ENCODE measurements at regions not wholly inside any gene's neighbourhood (a gene's known extent, or its start where the extent isn't known, plus 50 kb on each side); places are given as distances from the start of the nearest gene placed in this dataset.

GRCh38 chr2:67871686-67872412 lies 191.0 kb downstream of the C1D start:
- no peak overlapping the region for H3K4me2 ChIP-seq (ENCODE audit: control insufficient read depth, insufficient read depth)
- FAIRE-seq (no peak), ATAC-seq (no peak), DNase-seq (ENCODE audit: low read depth, low spot score) (no peak)
- intact Hi-C loops (cut with micrococcal nuclease; ENCODE audit: unreplicated experiment) = no loop called here
- POLR2A ChIA-PET = no interaction called here
- in situ Hi-C loops (cut with MboI) = no loop called here
- no peak overlapping the region for H2AFZ ChIP-seq (ENCODE audit: control insufficient read depth, low read depth, low read length)
- BruUV-seq (replicated peaks) = no TSS peak
- RAD21 ChIA-PET (ENCODE audit: unreplicated experiment) = no interaction called here
- SMC1A ChIA-PET (ENCODE audit: uncharacterized antibody, unreplicated experiment) = interaction anchor here (1.7 kb wide), 1 partner anchor 9 kb away, joined by 4 read pairs; no protein-coding TSS in a partner anchor
- no peak for TF ChIP-seq MAX (IDR thresholded peaks at IDR 0.05; ENCODE audit: low read depth, low read length)
- no peak for TF ChIP-seq ZNF217 (IDR thresholded peaks at IDR 0.05)
- TF ChIP-seq POLR2AphosphoS2 (IDR thresholded peaks at IDR 0.05; ENCODE audit: low read depth, low read length) = no peak
- TF ChIP-seq ZNF274 (IDR thresholded peaks at IDR 0.05; ENCODE audit: insufficient read depth, insufficient read length) = no peak
- no peak for TF ChIP-seq PML (IDR thresholded peaks at IDR 0.05; ENCODE audit: low read length)
- TF ChIP-seq RELB (IDR thresholded peaks at IDR 0.05; ENCODE audit: low read depth) = no peak
- no peak for TF ChIP-seq HDAC2 (IDR thresholded peaks at IDR 0.05)
- TF ChIP-seq CTCF (IDR thresholded peaks at IDR 0.05 in 2 of 3, conservative IDR thresholded peaks at IDR 0.05 in 1 of 3; ENCODE audit: control insufficient read depth in 2 of 3, extremely low read depth in 1 of 3, insufficient read depth in 1 of 3, low read depth in 3 of 3, low read length in 3 of 3) = no peak
- TF ChIP-seq YY1 (IDR thresholded peaks at IDR 0.05; ENCODE audit: low read depth, low read length) = no peak
- TF ChIP-seq SP1 (IDR thresholded peaks at IDR 0.05; ENCODE audit: low read depth, low read length) = no peak
- no peak for TF ChIP-seq NFIC (IDR thresholded peaks at IDR 0.05; ENCODE audit: low read depth, low read length)
- H3K4me3 ChIP-seq = no peak overlapping the region
- WGBS (ENCODE audit: insufficient coverage, insufficient replicate concordance, low lambda C conversion rate, missing lambda C conversion rate) = 6% methylated on average over 13 of the region's 13 CpGs
- H3K27me3 ChIP-seq (replicated peaks in 1 of 2; ENCODE audit: control insufficient read depth in 2 of 2, insufficient read depth in 2 of 2, low read length in 1 of 2) = no peaks in the 10 kb centered on the region
- H3K36me3 ChIP-seq (ENCODE audit: control insufficient read depth in 2 of 2, insufficient read depth in 2 of 2, low read length in 1 of 2) = no peaks in the 10 kb centered on the region
- H3K4me1 ChIP-seq (ENCODE audit: control insufficient read depth, insufficient read depth, low read length) = no peaks in the 10 kb centered on the region
- H3K79me2 ChIP-seq (ENCODE audit: control insufficient read depth, insufficient read depth, low read length) = no peaks in the 10 kb centered on the region
- CTCF ChIA-PET = no interaction called here
- no peaks in the 10 kb centered on the region for H4K20me1 ChIP-seq (ENCODE audit: control insufficient read depth, insufficient read depth)
- H3K9me3 ChIP-seq (replicated peaks; ENCODE audit: control insufficient read depth, insufficient read depth, low read length) = no peaks in the 10 kb centered on the region
- H3K27ac ChIP-seq (ENCODE audit: control insufficient read depth, insufficient read depth) = no peak overlapping the region
- no peak overlapping the region for H3K9ac ChIP-seq (ENCODE audit: control insufficient read depth, insufficient read depth, low read length)

Measured in GM12878 (cell line).